Hepatocyte (in vitro differentiated cells): ENCODE measurements at regions not wholly inside any gene's neighbourhood (a gene's known extent, or its start where the extent isn't known, plus 50 kb on each side); places are given as distances from the start of the nearest gene placed in this dataset.

Source experiments
- EZH2 ChIP-seq: fragments of 200-600 bp; sonication (generic); IDR thresholded peaks from 2 replicates; pipeline ENCODE4 v1.6.1; 2016; ENCODE audit warnings: antibody characterized with exemption, mild to moderate bottlenecking, borderline replicate concordance
- EZH2phosphoT487 ChIP-seq: fragments of 200-600 bp; sonication (generic); IDR thresholded peaks from one replicate; pipeline ENCODE4 v1.6.1; 2018; ENCODE audit warnings: antibody characterized with exemption, mild to moderate bottlenecking, low read depth, moderate library complexity; ENCODE audit not compliant: unreplicated experiment, severe bottlenecking
- TF ChIP-seq, protein P1 (sequence below): fragments of 200-600 bp; sonication (generic); IDR thresholded peaks from 2 replicates; pipeline ENCODE4 v1.5.1; 2016; ENCODE audit warnings: antibody characterized with exemption, mild to moderate bottlenecking; ENCODE audit not compliant: poor library complexity

DNA sequence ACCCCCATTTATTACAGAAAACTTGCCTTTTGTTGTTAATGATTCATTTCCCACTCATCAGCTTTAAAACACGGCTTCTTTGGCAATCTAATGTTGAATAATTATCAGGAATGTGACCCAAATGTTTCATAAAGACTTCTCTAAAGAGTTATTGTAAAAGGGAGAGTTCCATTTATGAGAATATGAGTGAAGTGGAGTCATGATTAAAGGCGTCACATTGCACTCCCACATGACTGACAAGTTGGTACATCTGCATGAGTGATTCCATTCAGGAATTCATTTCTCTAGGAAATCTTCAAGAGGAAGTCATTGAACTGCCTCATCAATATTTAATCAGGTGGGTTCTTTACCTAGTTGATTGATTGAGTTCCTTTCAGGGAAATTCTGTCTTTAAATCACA, 184.8 kb downstream of the LNPK start:
- TF ChIP-seq EZH2phosphoT487 (no peak), EZH2 (no peak)
- TF ChIP-seq, protein P1, sequence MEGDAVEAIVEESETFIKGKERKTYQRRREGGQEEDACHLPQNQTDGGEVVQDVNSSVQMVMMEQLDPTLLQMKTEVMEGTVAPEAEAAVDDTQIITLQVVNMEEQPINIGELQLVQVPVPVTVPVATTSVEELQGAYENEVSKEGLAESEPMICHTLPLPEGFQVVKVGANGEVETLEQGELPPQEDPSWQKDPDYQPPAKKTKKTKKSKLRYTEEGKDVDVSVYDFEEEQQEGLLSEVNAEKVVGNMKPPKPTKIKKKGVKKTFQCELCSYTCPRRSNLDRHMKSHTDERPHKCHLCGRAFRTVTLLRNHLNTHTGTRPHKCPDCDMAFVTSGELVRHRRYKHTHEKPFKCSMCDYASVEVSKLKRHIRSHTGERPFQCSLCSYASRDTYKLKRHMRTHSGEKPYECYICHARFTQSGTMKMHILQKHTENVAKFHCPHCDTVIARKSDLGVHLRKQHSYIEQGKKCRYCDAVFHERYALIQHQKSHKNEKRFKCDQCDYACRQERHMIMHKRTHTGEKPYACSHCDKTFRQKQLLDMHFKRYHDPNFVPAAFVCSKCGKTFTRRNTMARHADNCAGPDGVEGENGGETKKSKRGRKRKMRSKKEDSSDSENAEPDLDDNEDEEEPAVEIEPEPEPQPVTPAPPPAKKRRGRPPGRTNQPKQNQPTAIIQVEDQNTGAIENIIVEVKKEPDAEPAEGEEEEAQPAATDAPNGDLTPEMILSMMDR = no peak
